Gastrocnemius medialis (tissue), 4 donors: ENCODE measurements at regions not wholly inside any gene's neighbourhood (a gene's known extent, or its start where the extent isn't known, plus 50 kb on each side); places are given as distances from the start of the nearest gene placed in this dataset.

ENCODE experiments used
- ATAC-seq, 2 donors: fragments of 150-250 bp; one replicate each; pipeline ENCODE4 v1.9.1; 2016
- DNase-seq, 2 donors: peaks; one replicate each; pipeline ENCODE4 v3.0.0-alpha.2; 2019
- H3K27ac ChIP-seq, 4 donors: fragments of 200-600 bp; sonication (generic); 1 replicate in 1 of 4; 2 replicates in 3 of 4; pipeline ENCODE4 v1.5.1; 2016 to 2018; ENCODE audit warnings: mild to moderate bottlenecking in 2 of 4, moderate library complexity in 1 of 4
- H3K27me3 ChIP-seq, 3 donors: fragments of 200-600 bp; sonication (generic) in 2 of 3; 1 replicate in 1 of 3; 2 replicates in 2 of 3; pipeline versions ENCODE4 v1.5.1 to v1.6.0; 2016 to 2019; ENCODE audit warnings: mild to moderate bottlenecking in 1 of 3, moderate library complexity in 1 of 3
- H3K36me3 ChIP-seq, 2 donors: fragments of 200-600 bp; sonication (generic) in 1 of 2; one replicate each; pipeline ENCODE4 v1.5.1; 2017 to 2018
- H3K4me1 ChIP-seq, 2 donors: fragments of 200-600 bp; sonication (generic) in 1 of 2; one replicate each; pipeline ENCODE4 v1.5.1; 2016 to 2017; ENCODE audit warnings: mild to moderate bottlenecking in 2 of 2
- H3K4me3 ChIP-seq, 4 donors: fragments of 200-600 bp; sonication (generic) in 3 of 4; 1 replicate in 1 of 4; 2 replicates in 3 of 4; pipeline ENCODE4 v1.5.1; 2016 to 2019; ENCODE audit warnings: mild to moderate bottlenecking in 2 of 4
- H3K9me3 ChIP-seq, 3 donors: fragments of 200-600 bp; sonication (generic) in 2 of 3; 1 replicate in 1 of 3; 2 replicates in 2 of 3; pipeline ENCODE4 v1.5.1; 2016 to 2019
- CTCF ChIP-seq, 5 experiments: fragments of 450-650 bp in 3 of 5; fragments of 200-600 bp in 2 of 5; sonication (generic) in 2 of 5; IDR thresholded peaks in 4 of 5; conservative IDR thresholded peaks in 1 of 5; 1 replicate in 4 of 5; 2 replicates in 1 of 5; pipeline ENCODE4 v1.5.1; 2016 to 2019; ENCODE audit warnings: antibody characterized with exemption in 5 of 5, mild to moderate bottlenecking in 3 of 5, moderate library complexity in 3 of 5
- POLR2A ChIP-seq, 2 donors: fragments of 450-650 bp; IDR thresholded peaks; one replicate each; pipeline ENCODE4 v1.6.1; 2017; ENCODE audit warnings: antibody characterized with exemption in 2 of 2, mild to moderate bottlenecking in 2 of 2, moderate library complexity in 2 of 2
- in situ Hi-C, 4 donors: fragments of 200-750 bp; cut with MboI; loops; one replicate each; pipeline versions ENCODE4 v1.15.0 to v1.8.0; 2017; ENCODE audit warnings: low sequenced_read_pairs in 4 of 4
- intact Hi-C: fragments of 100-400 bp; cut with DNase I; formaldehyde crosslinking; loops from one replicate; pipeline ENCODE4 v1.15.1; 2023; ENCODE audit warnings: low total_unique reads

GRCh38 chr12:89880690-89881350, 172.2 kb upstream of the ATP2B1 start:
- intact Hi-C loops (no loop called here), in situ Hi-C loops (no loop called here)
- H3K36me3 ChIP-seq: no peaks in the 10 kb centered on the region
- ATAC-seq (no peak), DNase-seq (no peak)
- no peak overlapping the region for H3K4me3 ChIP-seq
- no peaks in the 10 kb centered on the region for H3K4me1 ChIP-seq
- no peaks in the 10 kb centered on the region for H3K9me3 ChIP-seq
- no peak overlapping the region for H3K27ac ChIP-seq
- H3K27me3 ChIP-seq: no peaks in the 10 kb centered on the region
- TF ChIP-seq CTCF (IDR thresholded peaks at IDR 0.05 in 4 of 5, conservative IDR thresholded peaks at IDR 0.05 in 1 of 5): no peak
- TF ChIP-seq POLR2A (IDR thresholded peaks at IDR 0.05): no peak

- no peak overlapping the region for H3K27ac ChIP-seq
Measured at GRCh38 chr12:89879766-89880165, 171.1 kb upstream of the ATP2B1 start.

GRCh38 chr12:89878950-89879349, 170.3 kb upstream of the ATP2B1 start:
- in situ Hi-C loops (no loop called here), intact Hi-C loops (no loop called here)
- Histone ChIP-seq H3K4me1 (no peaks in the 10 kb centered on the region), H3K36me3 (no peaks in the 10 kb centered on the region), H3K27me3 (no peaks in the 10 kb centered on the region), H3K9me3 (no peaks in the 10 kb centered on the region), H3K4me3 (no peak overlapping the region), H3K27ac (no peak overlapping the region)
- TF ChIP-seq POLR2A (IDR thresholded peaks at IDR 0.05) (no peak), CTCF (IDR thresholded peaks at IDR 0.05 in 4 of 5, conservative IDR thresholded peaks at IDR 0.05 in 1 of 5) (no peak)
- DNase-seq: no peak
- no peak for ATAC-seq

More at GRCh38 chr12:89879766-89880165, 171.1 kb upstream of the ATP2B1 start:
- H3K9me3 ChIP-seq: no peaks in the 10 kb centered on the region
- H3K27me3 ChIP-seq: no peaks in the 10 kb centered on the region
- intact Hi-C loops (no loop called here), in situ Hi-C loops (no loop called here)
- H3K4me1 ChIP-seq: no peaks in the 10 kb centered on the region
- no peaks in the 10 kb centered on the region for H3K36me3 ChIP-seq
- TF ChIP-seq CTCF (IDR thresholded peaks at IDR 0.05 in 4 of 5, conservative IDR thresholded peaks at IDR 0.05 in 1 of 5) (no peak), POLR2A (IDR thresholded peaks at IDR 0.05) (no peak)
- ATAC-seq (no peak), DNase-seq (no peak)
- H3K4me3 ChIP-seq: no peak overlapping the region

- in situ Hi-C loops (no loop called here), intact Hi-C loops (no loop called here)
- Histone ChIP-seq H3K27me3 (no peaks in the 10 kb centered on the region), H3K36me3 (no peaks in the 10 kb centered on the region), H3K27ac (no peak overlapping the region), H3K9me3 (no peaks in the 10 kb centered on the region), H3K4me3 (no peak overlapping the region), H3K4me1 (no peaks in the 10 kb centered on the region)
- DNase-seq: no peak
- ATAC-seq: no peak
- no peak for TF ChIP-seq POLR2A (IDR thresholded peaks at IDR 0.05)
Measured at GRCh38 chr12:89878327-89878726, 169.7 kb upstream of the ATP2B1 start.

- Histone ChIP-seq H3K9me3 (no peaks in the 10 kb centered on the region), H3K4me3 (no peak overlapping the region), H3K36me3 (no peaks in the 10 kb centered on the region), H3K4me1 (no peaks in the 10 kb centered on the region), H3K27me3 (no peaks in the 10 kb centered on the region), H3K27ac (no peak overlapping the region)
- TF ChIP-seq POLR2A (IDR thresholded peaks at IDR 0.05) (no peak), CTCF (IDR thresholded peaks at IDR 0.05 in 4 of 5, conservative IDR thresholded peaks at IDR 0.05 in 1 of 5) (no peak)
- intact Hi-C loops: no loop called here
- ATAC-seq (no peak), DNase-seq (no peak)
- in situ Hi-C loops: no loop called here
Measured at GRCh38 chr12:89877671-89878070, 169.0 kb upstream of the ATP2B1 start.
